Parathyroid adenoma (tissue), 2 donors: ENCODE measurements at regions not wholly inside any gene's neighbourhood (a gene's known extent, or its start where the extent isn't known, plus 50 kb on each side); places are given as distances from the start of the nearest gene placed in this dataset.

Experiments used
- H2AFZ ChIP-seq: fragments of 300-600 bp; sonication (generic); one replicate; pipeline ENCODE4 v1.7.0; 2017; ENCODE audit warnings: antibody characterized with exemption, mild to moderate bottlenecking
- H3K27ac ChIP-seq: fragments of 300-600 bp; sonication (generic); one replicate; pipeline ENCODE4 v1.7.0; 2017
- H3K27me3 ChIP-seq: fragments of 300-600 bp; sonication (generic); one replicate; pipeline ENCODE4 v1.7.0; 2017; ENCODE audit warnings: low read length; ENCODE audit not compliant: control insufficient read depth, insufficient read depth
- H3K36me3 ChIP-seq: fragments of 300-600 bp; sonication (generic); one replicate; pipeline ENCODE4 v1.7.0; 2017; ENCODE audit warnings: low read length; ENCODE audit not compliant: control insufficient read depth, insufficient read depth
- H3K4me1 ChIP-seq: fragments of 300-600 bp; sonication (generic); one replicate; pipeline ENCODE4 v1.7.0; 2017; ENCODE audit warnings: control low read depth
- H3K4me2 ChIP-seq: fragments of 300-600 bp; sonication (generic); one replicate; pipeline ENCODE4 v1.7.0; 2017; ENCODE audit warnings: low read length
- H3K4me3 ChIP-seq: fragments of 300-600 bp; sonication (generic); one replicate; pipeline ENCODE4 v1.7.0; 2017; ENCODE audit warnings: low read depth, low read length
- H3K79me2 ChIP-seq: fragments of 300-600 bp; sonication (generic); one replicate; pipeline ENCODE4 v1.7.0; 2017; ENCODE audit warnings: control low read depth
- H3K9ac ChIP-seq: fragments of 300-600 bp; sonication (generic); one replicate; pipeline ENCODE4 v1.7.0; 2017; ENCODE audit warnings: mild to moderate bottlenecking
- H3K9me3 ChIP-seq: fragments of 300-600 bp; sonication (generic); one replicate; pipeline ENCODE4 v1.7.0; 2017; ENCODE audit warnings: low read length; ENCODE audit not compliant: control insufficient read depth
- CTCF ChIP-seq: fragments of 300-600 bp; sonication (generic); IDR thresholded peaks from one replicate; pipeline ENCODE4 v1.7.0; 2017; ENCODE audit warnings: antibody characterized with exemption, mild to moderate bottlenecking
- donor health status: primary hyperparathyroidism.

DNA sequence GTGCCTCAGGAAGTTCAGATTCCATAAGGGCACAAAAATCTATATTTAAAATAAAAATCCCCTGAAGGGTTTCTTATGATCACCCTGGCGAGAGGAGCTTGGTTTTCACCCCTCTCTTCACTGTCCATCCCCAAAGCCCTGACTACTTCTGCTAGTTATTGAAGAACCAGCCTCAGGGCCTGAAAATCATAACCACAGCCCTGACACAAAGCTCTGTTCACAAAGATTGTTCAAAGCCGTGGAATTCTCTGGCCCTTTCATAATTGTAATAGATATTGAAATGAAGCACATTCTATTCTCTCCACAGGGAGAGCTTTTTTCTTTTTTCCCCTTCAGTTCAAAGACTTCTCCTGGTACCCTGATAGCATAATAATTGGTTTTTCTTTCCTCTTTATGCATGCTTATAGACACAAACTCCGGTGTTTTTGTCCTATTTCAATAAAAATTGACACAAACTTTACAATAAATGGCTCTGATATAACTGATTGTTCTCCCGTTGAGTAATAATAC, 343.8 kb downstream of the CAAP1 start:
- Histone ChIP-seq H3K4me1 (no peaks in the 10 kb centered on the region), H3K27ac (no peak overlapping the region), H2AFZ (no peak overlapping the region), H3K36me3 (no peaks in the 10 kb centered on the region), H3K27me3 (no peaks in the 10 kb centered on the region), H3K4me3 (no peak overlapping the region), H3K79me2 (no peaks in the 10 kb centered on the region), H3K9me3 (no peaks in the 10 kb centered on the region), H3K9ac (no peak overlapping the region), H3K4me2 (no peak overlapping the region)
- TF ChIP-seq CTCF, result no peak

- H3K9ac ChIP-seq, result no peak overlapping the region
- TF ChIP-seq CTCF, result no peak
- H3K79me2 ChIP-seq, result no peaks in the 10 kb centered on the region
- H3K4me1 ChIP-seq, result no peaks in the 10 kb centered on the region
- no peak overlapping the region for H3K4me3 ChIP-seq
- H3K36me3 ChIP-seq, result no peaks in the 10 kb centered on the region
- no peaks in the 10 kb centered on the region for H3K27me3 ChIP-seq
- H3K9me3 ChIP-seq, result no peaks in the 10 kb centered on the region
- H2AFZ ChIP-seq, result no peak overlapping the region
- H3K27ac ChIP-seq, result no peak overlapping the region
- H3K4me2 ChIP-seq, result no peak overlapping the region
These were observed 352.6 kb downstream of the CAAP1 start for GRCh38 chr9:26539867-26540493.

DNA sequence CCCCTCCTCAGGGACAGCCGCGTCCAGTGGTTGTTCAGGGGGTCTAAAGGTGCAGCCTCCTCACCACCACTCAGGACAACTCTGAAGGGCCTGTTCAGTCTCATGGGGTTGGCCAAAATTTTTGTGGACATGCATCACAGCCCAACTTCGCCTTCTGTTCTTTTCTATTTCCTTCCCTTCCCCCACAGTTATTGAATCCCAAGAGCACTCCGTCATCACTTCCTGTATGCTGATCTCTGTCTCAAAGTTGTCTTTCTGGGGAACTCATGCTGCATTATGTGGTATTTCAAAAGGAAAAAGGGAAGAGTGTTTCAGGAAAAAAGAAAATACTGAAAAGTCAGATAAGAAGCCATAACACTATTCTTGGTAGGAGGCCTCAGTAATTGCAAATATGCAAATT, 355.4 kb downstream of the CAAP1 start:
- Histone ChIP-seq H3K27me3 (no peaks in the 10 kb centered on the region), H3K4me2 (no peak overlapping the region), H3K4me1 (no peaks in the 10 kb centered on the region), H3K27ac (no peak overlapping the region), H3K9ac (no peak overlapping the region), H3K9me3 (no peaks in the 10 kb centered on the region), H3K79me2 (no peaks in the 10 kb centered on the region), H3K36me3 (no peaks in the 10 kb centered on the region), H3K4me3 (no peak overlapping the region), H2AFZ (no peak overlapping the region)
- TF ChIP-seq CTCF, result no peak

DNA sequence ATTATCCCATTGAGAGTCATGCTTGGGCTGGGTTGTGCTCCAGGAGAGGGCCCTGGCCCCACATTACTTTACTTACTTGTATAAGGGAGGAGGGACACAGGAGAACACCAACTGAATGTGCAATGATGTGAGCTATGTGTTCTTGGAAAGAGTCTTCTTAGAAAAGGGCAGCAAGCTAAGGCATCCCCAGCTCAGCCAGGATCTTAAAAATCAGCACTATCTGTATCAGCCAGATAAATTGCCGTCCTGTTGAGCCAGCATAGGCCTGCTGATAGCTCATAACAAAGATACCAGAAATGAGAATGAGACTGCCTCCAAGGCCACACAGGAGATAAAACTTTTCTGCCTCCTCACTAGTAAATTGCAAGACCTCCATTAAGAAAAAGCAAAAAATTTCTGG, 357.5 kb downstream of the CAAP1 start:
- Histone ChIP-seq H3K36me3 (no peaks in the 10 kb centered on the region), H3K27me3 (no peaks in the 10 kb centered on the region), H3K27ac (no peak overlapping the region), H3K9me3 (no peaks in the 10 kb centered on the region), H2AFZ (no peak overlapping the region), H3K9ac (no peak overlapping the region), H3K4me1 (no peaks in the 10 kb centered on the region), H3K79me2 (no peaks in the 10 kb centered on the region), H3K4me3 (no peak overlapping the region), H3K4me2 (no peak overlapping the region)
- no peak for TF ChIP-seq CTCF

GRCh38 chr9:26530841-26531240, 361.8 kb downstream of the CAAP1 start:
- Histone ChIP-seq H3K27me3 (no peaks in the 10 kb centered on the region), H3K4me3 (no peak overlapping the region), H3K4me1 (no peaks in the 10 kb centered on the region), H2AFZ (no peak overlapping the region), H3K36me3 (no peaks in the 10 kb centered on the region), H3K27ac (no peak overlapping the region), H3K9ac (no peak overlapping the region), H3K79me2 (no peaks in the 10 kb centered on the region), H3K9me3 (no peaks in the 10 kb centered on the region), H3K4me2 (no peak overlapping the region)
- TF ChIP-seq CTCF, result no peak
